Fibroblast of villous mesenchyme (primary cell): ENCODE measurements at regions not wholly inside any gene's neighbourhood (a gene's known extent, or its start where the extent isn't known, plus 50 kb on each side); places are given as distances from the start of the nearest gene placed in this dataset.

Source experiments
- DNase-seq: peaks from one replicate; pipeline ENCODE4 v3.0.0-alpha.2; 2010; ENCODE audit warnings: low read depth
- H3K4me3 ChIP-seq: 2 replicates; pipeline ENCODE4 v1.5.1; 2011; ENCODE audit warnings: low read depth, mild to moderate bottlenecking, low read length
- TF ChIP-seq, protein P1 (sequence below): IDR thresholded peaks from 2 replicates; pipeline ENCODE4 v1.5.1; 2012; ENCODE audit warnings: low read depth, mild to moderate bottlenecking, low read length; ENCODE audit not compliant: insufficient read depth

DNA sequence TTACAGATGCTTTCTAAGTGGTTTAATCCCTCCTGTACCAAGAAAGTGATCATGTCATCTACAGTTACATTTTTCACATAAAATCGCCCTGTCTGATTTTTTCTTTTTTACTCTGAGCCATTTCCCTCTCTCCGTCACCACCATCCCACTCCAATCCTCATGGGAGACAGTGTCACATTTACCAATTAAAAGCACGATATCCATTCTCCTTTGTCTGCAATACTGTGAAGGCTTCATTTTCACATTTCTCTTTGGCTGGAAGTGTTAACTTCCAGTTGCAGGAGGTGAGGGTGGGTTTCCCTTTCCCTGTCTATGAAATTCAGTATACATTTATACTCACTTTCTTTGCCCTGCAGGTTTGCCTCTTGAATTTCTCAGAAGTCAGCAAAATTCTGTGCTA, 372.7 kb upstream of the CNR1 start:
- H3K4me3 ChIP-seq, result no peak overlapping the region
- no peak for DNase-seq
- TF ChIP-seq, protein P1, sequence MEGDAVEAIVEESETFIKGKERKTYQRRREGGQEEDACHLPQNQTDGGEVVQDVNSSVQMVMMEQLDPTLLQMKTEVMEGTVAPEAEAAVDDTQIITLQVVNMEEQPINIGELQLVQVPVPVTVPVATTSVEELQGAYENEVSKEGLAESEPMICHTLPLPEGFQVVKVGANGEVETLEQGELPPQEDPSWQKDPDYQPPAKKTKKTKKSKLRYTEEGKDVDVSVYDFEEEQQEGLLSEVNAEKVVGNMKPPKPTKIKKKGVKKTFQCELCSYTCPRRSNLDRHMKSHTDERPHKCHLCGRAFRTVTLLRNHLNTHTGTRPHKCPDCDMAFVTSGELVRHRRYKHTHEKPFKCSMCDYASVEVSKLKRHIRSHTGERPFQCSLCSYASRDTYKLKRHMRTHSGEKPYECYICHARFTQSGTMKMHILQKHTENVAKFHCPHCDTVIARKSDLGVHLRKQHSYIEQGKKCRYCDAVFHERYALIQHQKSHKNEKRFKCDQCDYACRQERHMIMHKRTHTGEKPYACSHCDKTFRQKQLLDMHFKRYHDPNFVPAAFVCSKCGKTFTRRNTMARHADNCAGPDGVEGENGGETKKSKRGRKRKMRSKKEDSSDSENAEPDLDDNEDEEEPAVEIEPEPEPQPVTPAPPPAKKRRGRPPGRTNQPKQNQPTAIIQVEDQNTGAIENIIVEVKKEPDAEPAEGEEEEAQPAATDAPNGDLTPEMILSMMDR, result no peak

- peak; percentile 7 for DNase-seq
- H3K4me3 ChIP-seq, result no peak overlapping the region
Observed at GRCh38 chr6:88538130-88538706, 372.1 kb upstream of the CNR1 start.

DNA sequence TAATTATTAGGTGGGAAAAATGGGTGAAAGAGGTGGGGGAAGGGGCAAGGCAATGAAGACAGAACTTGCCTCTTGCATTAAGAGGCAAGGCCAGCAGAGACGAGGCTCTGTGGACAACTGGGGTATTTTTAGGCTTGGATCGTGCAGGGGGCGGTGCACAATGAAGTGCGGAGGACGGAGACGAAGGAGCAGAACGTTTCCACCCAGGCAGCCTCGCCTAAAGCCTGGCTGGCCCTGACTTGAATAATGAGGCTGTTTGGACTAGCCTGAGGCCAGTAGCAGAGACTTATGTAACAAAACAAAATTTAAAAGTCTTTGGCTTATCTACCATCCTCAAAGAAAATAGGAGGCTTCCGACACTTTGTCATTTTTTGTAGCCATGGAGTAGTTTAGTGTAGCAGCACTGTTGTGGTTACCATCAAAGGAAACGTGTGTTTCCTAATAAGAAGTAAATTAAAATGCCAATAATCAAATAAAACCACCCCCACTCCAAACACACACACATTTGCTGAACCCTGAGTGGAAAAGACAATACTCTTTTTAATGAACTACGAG, 370.0 kb upstream of the CNR1 start:
- TF ChIP-seq, protein P1, result no peak
- H3K4me3 ChIP-seq, result no peak overlapping the region
- DNase-seq, result no peak

More at GRCh38 chr6:88538130-88538706, 372.1 kb upstream of the CNR1 start:
- TF ChIP-seq, protein P1, result no peak

DNA sequence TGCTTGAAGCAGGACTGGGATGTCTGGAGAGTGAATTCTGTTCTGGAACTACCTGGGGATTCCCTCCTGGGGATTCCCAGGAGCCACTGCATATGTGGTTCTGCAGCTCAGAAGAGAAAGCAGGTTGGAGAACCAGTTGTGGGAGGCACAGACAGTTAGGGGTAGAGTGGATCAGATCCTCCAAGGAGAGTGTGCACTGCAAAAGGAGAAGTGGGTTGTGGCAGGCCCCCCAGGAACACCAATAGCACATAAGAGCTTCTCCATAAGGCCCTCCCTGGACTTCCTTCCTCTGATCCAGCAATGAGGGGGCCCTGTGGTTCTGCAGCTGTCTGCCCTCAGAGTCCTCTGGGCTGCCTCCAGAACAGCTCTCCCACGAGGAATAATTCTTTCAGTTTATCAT, 369.2 kb upstream of the CNR1 start:
- DNase-seq, result no peak
- H3K4me3 ChIP-seq, result no peak overlapping the region
- TF ChIP-seq, protein P1, result no peak

GRCh38 chr6:88532241-88532860, 366.2 kb upstream of the CNR1 start:
- no peak for DNase-seq
- TF ChIP-seq, protein P1, result no peak
- no peak overlapping the region for H3K4me3 ChIP-seq

GRCh38 chr6:88529726-88530125, 363.6 kb upstream of the CNR1 start:
- TF ChIP-seq, protein P1, result no peak
- H3K4me3 ChIP-seq, result no peak overlapping the region
- DNase-seq, result no peak

DNA sequence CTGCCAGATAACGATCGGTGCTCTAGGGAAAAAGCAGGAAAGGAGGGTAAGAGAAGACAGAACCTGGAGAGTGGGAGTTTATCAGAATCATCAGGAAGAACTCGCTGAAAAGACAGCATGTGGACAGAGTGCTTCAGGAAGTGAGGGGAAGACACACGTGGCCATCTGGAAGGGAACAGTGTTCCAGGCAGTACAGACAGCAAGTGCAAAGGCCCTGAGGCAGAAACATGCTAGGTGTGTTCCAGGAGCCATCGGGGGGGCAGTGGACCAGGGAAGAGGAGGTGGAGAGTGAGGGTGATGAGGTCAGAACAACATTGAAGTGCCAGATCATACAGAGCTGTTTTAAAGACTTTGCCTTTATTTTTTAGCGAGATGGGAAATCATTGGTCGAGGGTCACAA, 354.3 kb upstream of the CNR1 start:
- no peak overlapping the region for H3K4me3 ChIP-seq
- no peak for DNase-seq
- TF ChIP-seq, protein P1, result no peak
